Adrenal gland (tissue), 5 donors: ENCODE measurements at regions not wholly inside any gene's neighbourhood (a gene's known extent, or its start where the extent isn't known, plus 50 kb on each side); places are given as distances from the start of the nearest gene placed in this dataset.

ENCODE experiments used
- POLR2A ChIP-seq, 2 donors: fragments of 450-650 bp; IDR thresholded peaks; one replicate each; pipeline ENCODE4 v1.6.1; 2017; ENCODE audit warnings: antibody characterized with exemption in 2 of 2, mild to moderate bottlenecking in 2 of 2, moderate library complexity in 1 of 2
- TF ChIP-seq, protein P1 (sequence below), 6 experiments: fragments of 450-650 bp in 4 of 6; fragments of 200-600 bp in 2 of 6; sonication (generic) in 1 of 6; IDR thresholded peaks; 1 replicate in 5 of 6; 2 replicates in 1 of 6; pipeline versions ENCODE4 v1.5.1 to v1.8.0; 2016 to 2021; ENCODE audit warnings: antibody characterized with exemption in 6 of 6, mild to moderate bottlenecking in 2 of 6, moderate library complexity in 1 of 6
- donor health status: DM: no; HTN: no; CAD: no.

DNA sequence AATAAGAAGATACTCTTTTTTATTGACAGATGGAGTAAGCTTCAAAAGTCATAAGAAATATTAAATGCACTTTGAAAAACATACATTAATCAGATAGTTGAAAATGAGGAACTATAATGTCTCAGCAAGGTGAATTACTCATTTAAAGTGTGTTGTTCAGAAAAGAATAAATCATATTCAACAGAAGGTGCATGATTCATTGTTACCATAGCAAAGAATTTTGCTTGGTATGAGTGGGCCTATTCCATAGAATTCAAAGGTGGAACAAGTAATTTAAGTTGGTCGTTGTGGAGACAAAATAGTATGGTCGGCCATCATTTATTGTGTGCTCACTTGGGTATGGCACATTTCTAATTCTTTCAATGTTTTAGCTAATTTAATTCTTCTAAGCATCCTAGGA is 1920.2 kb upstream of the CDH9 start:
- TF ChIP-seq, protein P1, sequence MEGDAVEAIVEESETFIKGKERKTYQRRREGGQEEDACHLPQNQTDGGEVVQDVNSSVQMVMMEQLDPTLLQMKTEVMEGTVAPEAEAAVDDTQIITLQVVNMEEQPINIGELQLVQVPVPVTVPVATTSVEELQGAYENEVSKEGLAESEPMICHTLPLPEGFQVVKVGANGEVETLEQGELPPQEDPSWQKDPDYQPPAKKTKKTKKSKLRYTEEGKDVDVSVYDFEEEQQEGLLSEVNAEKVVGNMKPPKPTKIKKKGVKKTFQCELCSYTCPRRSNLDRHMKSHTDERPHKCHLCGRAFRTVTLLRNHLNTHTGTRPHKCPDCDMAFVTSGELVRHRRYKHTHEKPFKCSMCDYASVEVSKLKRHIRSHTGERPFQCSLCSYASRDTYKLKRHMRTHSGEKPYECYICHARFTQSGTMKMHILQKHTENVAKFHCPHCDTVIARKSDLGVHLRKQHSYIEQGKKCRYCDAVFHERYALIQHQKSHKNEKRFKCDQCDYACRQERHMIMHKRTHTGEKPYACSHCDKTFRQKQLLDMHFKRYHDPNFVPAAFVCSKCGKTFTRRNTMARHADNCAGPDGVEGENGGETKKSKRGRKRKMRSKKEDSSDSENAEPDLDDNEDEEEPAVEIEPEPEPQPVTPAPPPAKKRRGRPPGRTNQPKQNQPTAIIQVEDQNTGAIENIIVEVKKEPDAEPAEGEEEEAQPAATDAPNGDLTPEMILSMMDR (IDR thresholded peaks at IDR 0.05) = no peak
- TF ChIP-seq POLR2A (IDR thresholded peaks at IDR 0.05) = no peak
